ENCODE measurements at regions not wholly inside any gene's neighbourhood (a gene's known extent, or its start where the extent isn't known, plus 50 kb on each side); places are given as distances from the start of the nearest gene placed in this dataset.
"Not testable (repeated sequence)": the region's sequence is repeated elsewhere in the genome, so short reads cannot be mapped to it uniquely, and the experiment has no call there.

DNA sequence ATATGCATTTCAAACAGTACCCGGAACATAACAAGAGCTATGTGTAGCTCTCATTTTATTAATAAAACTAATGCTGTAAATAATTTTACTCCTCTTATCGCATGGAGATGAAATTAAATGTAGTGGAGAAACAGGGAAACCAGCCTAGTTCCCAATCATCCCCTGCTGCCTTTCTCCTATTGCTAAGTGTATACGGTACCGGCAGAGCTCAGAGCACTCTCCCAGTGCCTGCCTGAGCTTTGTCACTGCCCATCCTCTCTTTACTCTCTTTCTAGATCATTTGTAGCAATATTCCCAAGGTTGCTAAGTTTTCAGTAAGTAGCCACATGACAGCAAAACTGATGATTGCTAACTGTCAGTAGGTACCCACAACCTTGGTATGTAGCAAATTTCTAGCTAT is 85.5 kb upstream of the ZSWIM2 start:
- no peak for DNase-seq (ENCODE audit: low read depth)

DNA sequence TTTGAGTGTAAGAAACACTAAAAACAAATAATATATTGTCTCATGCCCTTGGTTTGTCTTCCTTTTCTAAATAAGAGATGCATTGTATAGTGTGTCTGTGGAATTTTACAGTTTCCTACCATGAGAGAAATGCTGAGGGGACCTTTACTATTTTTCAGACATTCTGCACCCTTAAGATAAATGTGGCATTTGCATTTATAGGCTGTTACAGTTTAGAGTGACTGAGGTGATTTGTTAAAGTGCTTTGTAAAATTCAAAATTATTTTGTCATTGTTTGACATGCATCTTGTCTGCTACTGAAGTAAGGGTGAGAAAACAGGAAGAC is 78.9 kb upstream of the ZSWIM2 start:
- no peak for DNase-seq (ENCODE audit: low read depth)

DNA sequence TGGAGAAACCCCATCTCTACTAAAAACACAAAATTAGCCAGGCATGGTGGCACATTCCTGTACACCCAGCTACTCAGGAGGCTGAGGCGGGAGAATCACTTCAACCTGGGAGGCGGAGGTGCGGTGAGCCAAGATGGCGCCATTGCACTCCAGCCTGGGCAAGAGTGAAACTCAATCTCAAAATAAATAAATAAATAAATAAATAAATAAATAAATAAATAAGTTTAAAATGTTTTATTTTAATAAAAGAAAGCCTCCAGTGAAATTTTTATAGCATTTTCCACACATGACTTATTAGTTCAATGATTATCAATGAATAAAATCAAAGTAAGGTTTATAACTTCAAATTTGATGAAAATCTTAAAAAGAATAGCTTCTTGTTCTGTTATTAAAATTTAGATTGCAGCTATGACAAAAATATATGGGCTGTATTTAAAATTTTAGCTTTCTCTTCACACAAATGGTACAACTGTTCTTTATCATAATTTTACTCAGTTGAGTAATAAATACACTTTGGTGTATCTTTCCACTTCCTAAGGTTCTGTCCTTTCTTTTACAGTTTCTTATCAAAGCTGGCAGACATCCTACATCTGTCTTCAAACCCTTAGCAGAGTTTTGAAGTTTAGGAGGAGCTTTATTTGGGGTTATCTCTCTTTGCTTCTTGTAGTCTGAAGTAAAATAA is 78.4 kb upstream of the ZSWIM2 start:
- no peak for DNase-seq (ENCODE audit: low read depth)

GRCh38 chr2:186925514-186925913 is 76.5 kb upstream of the ZSWIM2 start:
- no peak for DNase-seq (ENCODE audit: low read depth)

DNA sequence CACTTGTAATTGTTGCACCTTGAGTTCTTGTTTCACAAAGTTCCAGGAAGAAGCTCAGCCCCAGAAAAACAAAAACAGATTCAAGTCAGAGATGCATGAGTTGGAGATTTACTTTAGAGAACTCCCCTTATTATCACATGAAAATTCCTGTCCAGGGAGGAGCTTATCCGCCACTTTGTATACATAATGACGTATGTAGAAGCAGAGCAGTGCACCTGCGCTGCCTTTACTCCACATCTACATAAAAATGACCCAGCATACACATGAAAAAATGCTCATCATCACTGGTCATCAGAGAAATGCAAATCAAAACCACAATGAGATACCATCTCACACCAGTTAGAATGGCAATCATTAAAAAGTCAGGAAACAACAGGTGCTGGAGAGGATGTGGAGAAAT is 73.3 kb upstream of the ZSWIM2 start:
- not testable (repeated sequence) for DNase-seq (ENCODE audit: low read depth)

DNA sequence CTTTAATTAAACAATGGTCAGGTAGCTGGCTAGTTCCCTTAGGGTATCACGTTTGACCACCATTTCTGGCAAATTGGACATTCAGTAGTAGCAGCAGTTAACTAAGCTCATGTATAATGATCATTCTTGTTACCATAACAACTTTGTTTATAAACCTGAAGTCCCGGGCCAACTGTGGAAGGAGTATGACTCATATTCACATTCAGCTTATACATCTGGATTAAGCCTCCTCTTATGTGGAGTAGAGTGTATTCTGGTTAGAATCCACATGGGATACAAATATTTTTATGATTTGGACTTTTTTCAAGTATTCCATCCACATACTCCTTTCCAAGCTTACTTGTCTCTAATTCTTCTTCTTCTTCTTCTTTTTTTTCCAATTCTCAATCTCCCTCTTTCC is 70.3 kb upstream of the ZSWIM2 start:
- DNase-seq (ENCODE audit: low read depth) = peak; percentile 83

DNA sequence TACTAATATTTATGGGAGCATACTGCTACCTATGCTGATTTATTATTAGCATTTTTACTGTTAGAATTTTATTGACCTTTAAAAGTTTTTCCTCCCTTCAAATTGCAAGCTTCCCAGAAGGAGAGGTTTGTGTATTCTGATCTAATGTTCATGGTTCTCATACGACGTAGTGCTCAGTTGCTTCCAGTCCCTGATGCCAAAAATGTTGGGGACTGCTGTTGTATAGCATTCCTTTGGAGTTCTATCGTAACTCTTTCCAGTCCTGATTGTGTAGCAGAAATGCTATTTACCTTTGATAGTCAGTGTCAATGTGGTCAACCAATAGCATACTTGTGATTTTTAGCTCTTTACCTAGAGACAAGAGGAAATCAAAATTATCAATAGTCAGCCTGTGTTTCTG is 69.5 kb upstream of the ZSWIM2 start:
- no peak for DNase-seq (ENCODE audit: low read depth)

DNA sequence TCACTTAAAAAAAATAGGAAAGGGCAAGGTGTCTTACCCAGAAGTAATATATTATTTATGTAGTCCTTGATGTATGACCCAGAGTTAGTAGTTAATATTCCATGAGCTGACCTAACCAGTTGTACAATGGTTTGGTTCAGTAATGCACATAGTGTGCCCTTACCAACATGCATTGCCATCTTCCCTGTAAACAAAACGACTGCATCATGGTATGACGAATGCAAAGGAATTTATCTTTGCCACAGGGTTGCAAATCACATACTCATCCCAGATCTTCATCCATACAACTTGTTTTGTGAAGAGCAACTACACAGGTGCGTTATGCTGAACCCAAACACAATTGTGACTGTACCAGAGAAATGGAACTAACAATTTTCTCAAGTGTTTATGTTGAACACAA is 68.9 kb upstream of the ZSWIM2 start:
- DNase-seq (ENCODE audit: low read depth) = peak; percentile 12

DNA sequence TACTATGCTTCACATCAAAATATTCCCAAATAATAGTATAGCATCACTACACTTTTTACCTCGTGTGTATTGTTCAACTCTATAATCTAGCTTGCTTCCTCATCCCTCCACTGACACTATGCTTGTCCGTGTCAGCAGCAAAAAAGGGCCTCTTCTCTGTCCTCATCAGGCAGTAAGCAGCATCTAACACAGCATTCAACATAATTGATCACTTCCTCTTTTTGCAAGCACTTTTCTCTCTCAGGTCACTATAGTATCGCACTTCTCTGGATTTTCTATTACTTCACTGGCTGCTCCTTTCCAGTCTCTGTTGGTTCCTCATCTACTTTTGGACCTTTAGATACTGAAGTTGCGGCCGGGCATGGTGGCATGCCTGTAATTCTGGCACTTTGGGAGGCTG is 64.9 kb upstream of the ZSWIM2 start:
- DNase-seq (ENCODE audit: low read depth) = no peak

GRCh38 chr2:186912979-186913378 is 64.0 kb upstream of the ZSWIM2 start:
- no peak for DNase-seq (ENCODE audit: low read depth)

GRCh38 chr2:186911551-186912085 is 62.6 kb upstream of the ZSWIM2 start:
- DNase-seq (ENCODE audit: low read depth) = no peak

DNA sequence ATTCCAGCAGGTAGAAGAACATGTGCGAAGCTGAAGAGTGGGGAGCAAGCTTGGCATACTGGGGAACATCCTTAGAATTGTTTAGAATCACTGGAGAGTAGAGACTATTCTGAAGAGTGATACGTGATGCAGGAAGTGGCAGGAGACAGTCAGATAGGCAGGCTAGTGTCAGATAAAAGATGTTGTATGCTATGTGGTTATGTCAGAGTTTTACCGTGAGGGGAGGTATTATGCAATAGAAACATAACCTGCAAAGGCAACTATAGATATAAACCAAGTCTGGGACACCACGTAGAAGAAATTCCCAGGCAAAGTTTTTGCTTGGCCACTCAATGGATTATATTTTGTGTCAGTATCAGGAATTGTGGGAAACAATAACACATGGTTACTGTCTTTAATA is 62.0 kb upstream of the ZSWIM2 start:
- no peak for DNase-seq (ENCODE audit: low read depth)

DNA sequence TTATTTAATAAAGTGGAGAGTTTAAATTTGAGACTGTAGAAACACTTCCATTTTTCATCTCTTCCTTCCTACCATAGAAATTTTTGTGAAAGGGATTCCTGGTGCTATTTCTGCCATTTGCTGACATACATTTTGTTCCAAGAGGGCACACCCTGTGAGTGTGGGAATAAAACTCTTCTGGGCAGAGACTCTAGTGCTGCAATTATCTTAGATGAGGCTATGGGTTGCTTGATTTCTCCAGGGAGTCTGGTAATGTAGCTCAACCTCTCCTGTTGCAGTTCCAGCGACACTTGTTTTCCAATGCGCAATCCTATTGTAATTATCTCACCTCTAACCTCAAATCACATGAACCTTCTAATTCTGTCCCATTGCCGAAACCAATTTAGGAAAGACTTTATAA is 60.1 kb upstream of the ZSWIM2 start:
- no peak for DNase-seq (ENCODE audit: low read depth)

- no peak for DNase-seq (ENCODE audit: low read depth)
Measured at GRCh38 chr2:186907897-186908296, 58.9 kb upstream of the ZSWIM2 start.

DNA sequence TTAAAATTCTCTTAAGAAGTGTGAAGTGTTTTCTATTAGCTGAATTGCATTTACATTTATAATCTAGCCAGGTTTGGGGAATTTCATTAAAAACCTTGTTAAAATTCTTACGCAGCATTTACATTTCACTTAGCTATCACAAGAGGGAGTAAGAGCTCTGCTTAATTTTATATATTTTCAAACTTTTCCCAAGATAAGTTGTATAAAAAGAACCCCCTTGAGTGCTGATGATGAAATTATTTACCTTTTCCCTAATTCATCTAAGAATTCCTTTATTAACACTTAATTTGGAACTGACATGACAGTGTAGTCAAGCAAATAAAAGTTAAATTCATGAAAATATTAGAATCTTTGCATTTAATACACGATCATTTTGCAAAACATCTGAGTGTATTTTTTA is 54.2 kb upstream of the ZSWIM2 start:
- peak; percentile 22 for DNase-seq (ENCODE audit: low read depth)

Measured in LHCN-M2 (cell line).